Left renal cortex interstitium (tissue), 4 donors: ENCODE measurements at regions not wholly inside any gene's neighbourhood (a gene's known extent, or its start where the extent isn't known, plus 50 kb on each side); places are given as distances from the start of the nearest gene placed in this dataset.
"Not testable (repeated sequence)": the region's sequence is repeated elsewhere in the genome, so short reads cannot be mapped to it uniquely, and the experiment has no call there.

Experiments
- DNase-seq, 4 donors: peaks; one replicate each; pipeline ENCODE4 v3.0.0-alpha.2; 2013; ENCODE audit warnings: low read depth in 4 of 4, low spot score in 2 of 4, missing footprints in 1 of 4

GRCh38 chr3:154684440-154684839, 254.4 kb upstream of the GPR149 start:
- DNase-seq, result no peak

GRCh38 chr3:154684021-154684420, 254.0 kb upstream of the GPR149 start:
- no peak for DNase-seq

- no peak for DNase-seq
Observed at GRCh38 chr3:154678041-154678654, 248.2 kb upstream of the GPR149 start.

GRCh38 chr3:154668835-154669234, 238.8 kb upstream of the GPR149 start:
- no peak for DNase-seq

DNA sequence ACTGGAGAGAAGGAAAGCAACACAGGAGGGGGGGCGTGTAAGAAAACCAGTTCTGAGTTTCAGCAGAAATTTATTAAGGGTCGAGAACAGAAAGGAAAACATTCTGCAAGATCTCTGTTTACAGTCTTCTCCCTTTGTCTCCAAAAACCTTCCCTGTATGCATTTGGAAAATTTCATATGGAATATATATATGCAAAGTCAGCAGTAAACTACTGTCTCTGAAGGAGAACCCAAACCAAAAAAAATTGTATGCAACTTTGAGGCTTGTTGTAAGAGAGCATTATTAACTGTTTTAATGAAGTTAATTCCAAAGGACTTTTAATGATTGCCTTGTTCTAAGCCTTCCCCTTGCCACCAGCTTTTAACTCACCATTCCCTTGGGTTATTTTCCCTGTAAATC, 238.2 kb upstream of the GPR149 start:
- no peak for DNase-seq

DNA sequence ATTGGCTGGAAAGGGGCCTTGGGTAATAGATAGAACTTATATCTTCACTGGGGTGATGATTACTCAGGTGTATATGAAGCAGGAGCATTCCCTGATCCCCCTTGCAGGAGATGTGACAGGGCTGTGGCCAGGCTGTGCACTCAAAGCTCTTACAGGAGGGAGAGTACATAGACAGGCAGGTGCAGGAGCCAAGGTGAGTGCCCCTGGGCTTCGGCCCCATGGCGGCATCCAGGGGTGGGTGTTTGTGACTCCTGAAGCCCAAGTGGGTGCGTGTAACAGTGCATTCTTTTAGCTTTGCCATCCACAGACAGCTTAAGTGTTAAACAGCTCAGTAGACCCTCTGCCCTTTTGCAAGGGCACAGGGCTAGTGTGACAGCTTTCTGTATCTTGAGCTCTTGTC, 236.6 kb upstream of the GPR149 start:
- DNase-seq, result no peak

DNA sequence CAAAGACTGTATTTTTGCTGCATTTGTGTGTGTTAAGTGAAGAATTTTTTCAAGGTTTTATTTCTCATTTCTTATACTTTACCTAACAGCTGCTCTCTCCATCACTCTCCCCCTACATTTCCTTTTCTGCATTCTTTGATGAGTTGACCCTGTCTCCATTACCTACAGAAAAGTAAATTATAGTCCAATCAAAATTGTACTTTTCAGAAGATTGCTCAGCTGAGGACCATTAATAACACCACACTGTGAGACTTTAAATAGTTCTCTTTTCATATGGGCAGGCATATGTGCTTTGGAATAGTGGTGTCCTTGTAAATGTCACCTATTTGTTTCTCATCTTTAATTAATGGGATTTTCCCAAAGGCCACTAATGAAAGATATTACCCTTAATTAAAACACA, 234.7 kb upstream of the GPR149 start:
- no peak for DNase-seq

GRCh38 chr3:154662851-154663250, 232.9 kb upstream of the GPR149 start:
- DNase-seq, result no peak

- no peak for DNase-seq
Observed at GRCh38 chr3:154660811-154661210, 230.8 kb upstream of the GPR149 start.

DNA sequence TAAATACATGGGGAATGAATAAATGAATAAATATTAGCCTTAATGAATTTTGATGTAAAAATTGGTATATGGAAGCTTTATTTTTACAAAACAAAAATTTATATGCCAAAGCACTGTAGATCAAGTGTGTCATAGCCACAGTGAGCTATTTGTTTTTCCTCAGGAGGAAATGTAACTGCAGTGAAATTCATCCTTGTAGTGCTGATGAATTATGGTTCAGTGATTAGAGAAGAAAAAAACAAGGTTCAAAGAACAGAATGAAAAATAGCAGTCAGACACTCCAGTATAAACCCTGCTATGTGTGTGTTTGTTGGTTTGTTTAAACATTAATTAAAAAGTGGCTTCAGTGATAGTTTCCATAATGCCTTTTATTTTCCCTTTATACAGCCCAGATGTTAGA, 228.0 kb upstream of the GPR149 start:
- DNase-seq, result no peak

DNA sequence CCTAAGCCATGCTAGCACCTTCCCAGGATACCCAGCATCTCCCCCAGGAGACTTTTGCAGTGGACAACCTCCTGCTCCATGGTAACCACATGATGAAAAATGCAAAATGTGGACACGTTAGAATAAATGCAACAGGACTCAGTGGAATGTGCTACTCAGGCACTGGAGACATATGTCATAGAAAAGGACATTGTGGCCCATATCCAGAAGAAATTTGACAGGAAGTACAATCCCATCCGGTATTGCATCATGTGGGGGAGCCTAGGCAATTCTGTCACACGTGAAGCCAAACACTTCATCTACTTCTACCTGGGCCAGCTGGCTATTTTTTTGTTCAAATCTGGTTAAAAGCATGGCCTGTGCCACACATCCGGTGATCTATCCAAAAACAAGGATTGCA, 227.2 kb upstream of the GPR149 start:
- DNase-seq, result no peak

DNA sequence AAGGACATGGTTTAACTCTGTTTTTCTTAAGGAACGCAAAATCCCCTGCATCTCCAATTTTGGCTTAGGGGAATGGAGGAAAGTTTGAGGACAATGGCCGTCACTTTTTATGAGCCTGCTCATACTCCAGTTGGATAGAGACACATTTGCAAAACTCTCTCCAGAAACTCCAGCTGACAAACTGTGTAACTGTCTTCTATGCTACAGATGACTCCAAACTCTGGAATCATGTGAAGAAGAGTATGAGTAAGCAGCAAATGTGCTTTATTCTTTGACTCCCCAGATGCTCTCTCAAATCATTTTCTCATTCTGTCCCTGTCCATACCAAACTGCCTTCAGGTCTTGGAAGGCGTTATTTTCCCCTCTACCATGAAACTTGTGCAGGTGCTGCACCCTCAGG, 226.5 kb upstream of the GPR149 start:
- no peak for DNase-seq

DNA sequence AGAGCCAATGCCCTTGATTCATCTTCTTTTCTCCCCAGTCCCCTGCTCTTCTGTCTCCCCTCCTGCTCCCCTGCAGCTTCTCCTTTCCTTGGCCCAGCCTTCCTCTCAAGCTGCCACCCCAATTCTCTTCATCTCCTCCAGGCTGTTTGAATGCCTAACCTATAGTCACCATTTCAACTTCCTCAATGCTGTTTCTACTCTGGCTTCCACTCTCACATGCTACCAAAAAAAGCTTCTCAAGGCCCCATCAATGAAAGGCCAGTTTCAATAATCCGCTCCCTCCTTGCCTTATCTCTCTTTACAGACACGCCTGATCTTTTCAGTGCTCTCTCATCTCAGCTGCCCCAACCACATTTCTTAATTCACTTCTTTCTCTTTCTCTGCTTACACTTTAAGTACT, 212.2 kb upstream of the GPR149 start:
- DNase-seq, result no peak

DNA sequence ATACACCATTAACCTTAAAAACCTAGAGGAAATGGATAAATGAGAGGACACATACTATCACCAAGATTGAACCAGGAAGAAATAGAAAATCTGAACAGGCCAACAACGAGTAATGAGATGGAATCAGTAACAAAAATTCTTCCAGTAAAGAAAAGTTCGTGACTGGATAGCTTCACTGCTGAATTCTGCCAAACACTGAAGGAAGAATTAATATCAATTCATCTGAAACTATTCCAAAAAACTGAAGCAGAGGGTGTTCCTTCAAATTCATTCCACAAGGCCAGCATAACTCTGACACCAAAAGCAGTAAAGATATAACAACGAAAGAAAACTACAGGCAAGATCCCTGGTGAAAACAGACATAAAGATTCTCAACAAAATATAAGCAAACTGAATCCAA, 195.8 kb upstream of the GPR149 start:
- DNase-seq, result no peak

DNA sequence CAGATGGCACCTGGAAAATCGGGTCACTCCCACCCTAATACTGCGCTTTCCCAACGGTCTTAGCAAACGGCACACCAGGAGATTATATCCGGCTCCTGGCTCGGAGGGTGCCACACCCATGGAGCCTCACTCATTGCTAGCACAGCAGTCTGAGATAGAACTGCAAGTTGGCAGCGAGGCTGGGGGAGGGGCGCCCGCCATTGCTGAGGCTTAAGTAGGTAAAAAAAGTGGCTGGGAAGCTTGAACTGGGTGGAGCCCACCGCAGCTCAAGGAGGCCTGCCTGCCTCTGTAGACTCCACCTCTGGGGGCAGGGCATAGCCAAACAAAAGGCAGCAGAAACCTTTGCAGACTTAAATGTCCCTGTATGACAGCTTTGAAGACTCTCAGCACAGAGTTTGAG, 189.6 kb upstream of the GPR149 start:
- DNase-seq, result not testable (repeated sequence)

DNA sequence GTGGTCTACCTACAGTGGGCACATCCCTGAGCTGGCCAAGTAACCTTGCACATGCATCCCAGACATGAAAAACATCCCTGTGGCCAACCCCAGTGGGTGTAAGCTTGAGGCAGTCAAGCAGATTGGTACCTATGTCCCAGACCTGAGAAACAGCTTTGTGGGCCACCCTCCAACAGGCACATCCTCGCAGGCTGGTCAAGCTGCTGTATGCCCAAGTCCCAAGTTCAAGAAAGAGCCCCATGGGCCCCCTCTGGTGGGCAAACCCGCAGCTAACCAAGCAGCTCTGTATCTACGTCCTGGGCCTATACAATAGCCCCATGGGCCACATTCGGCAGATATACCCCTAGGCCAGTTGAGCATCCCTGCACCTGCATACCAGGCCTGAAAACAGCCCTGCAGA, 186.3 kb upstream of the GPR149 start:
- DNase-seq, result no peak

- no peak for DNase-seq
Observed at GRCh38 chr3:154615471-154615870, 185.5 kb upstream of the GPR149 start.

- no peak for DNase-seq
Observed at GRCh38 chr3:154614601-154615000, 184.6 kb upstream of the GPR149 start.

- DNase-seq, result no peak
Observed at GRCh38 chr3:154614078-154614477, 184.1 kb upstream of the GPR149 start.

DNA sequence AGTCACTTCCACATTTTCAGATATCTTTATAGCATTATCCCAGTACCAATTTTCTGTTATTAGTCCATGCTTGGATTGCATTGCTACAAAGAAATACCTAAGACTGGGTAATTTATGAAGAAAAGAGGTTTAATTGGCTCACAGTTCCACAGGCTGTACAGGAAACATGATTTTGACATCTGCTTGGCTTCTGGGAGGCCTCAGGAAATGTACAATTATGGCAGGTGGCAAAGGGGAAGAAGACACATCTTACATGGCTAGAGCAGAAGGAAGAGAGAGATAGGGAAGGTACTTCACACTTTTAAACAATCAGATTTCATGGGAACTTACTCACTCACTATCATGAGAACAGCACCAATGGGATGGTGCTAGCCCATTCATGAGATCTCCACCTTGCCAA, 172.3 kb upstream of the GPR149 start:
- DNase-seq, result no peak

- no peak for DNase-seq
Observed at GRCh38 chr3:154598166-154598565, 168.2 kb upstream of the GPR149 start.

DNA sequence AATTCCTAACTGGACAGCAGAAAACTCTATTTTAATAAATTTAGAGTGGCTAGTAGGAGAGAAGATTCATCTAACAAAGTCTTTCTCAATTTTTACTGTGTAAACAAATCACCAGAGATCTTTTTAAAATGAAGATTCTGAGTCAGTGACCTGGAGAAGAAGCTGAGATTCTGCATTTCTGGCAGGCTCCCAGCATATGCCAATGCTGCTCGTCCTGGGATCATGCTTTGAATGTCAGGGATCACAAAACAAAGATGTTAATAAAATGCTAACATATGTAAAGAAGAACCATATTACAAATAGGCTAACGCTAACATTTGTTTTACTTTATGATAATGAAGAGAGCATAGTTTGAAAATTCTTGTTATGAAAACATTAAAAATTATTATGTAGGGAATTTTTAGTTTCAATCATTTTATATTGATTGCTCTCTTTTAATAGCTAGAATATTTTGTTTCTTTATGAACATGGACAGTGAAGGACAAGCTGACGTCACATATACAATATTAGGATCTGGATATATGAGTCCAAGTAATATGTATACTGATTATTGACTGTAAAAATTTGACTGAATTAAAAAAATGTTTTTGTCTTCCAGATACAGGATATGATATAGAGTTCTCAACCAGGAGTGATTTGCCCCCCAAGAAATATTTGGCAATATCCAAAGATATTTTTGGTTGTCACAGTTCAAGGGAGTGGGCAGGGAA, 160.8 kb upstream of the GPR149 start:
- no peak for DNase-seq

DNA sequence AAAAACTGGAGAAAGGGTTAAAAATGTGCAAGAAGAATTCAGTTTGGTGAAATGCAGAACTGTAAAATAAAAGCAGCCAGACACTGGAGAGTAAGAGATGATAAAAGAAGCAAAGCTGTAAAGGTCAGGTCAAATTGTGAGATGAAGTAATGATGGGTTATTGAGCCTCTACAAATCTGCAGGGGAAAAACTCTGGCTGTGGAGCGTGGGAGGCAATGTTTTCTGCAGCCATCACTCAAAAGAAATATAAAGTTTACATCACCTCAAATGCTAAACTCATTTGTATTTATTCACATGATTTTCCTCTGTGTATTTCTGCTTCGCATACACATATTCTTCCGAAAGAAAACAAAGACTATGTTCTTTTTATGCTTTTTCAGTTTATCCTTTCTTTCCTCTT, 158.8 kb upstream of the GPR149 start:
- DNase-seq, result no peak
